Ectodermal cell (in vitro differentiated cells): ENCODE measurements at regions not wholly inside any gene's neighbourhood (a gene's known extent, or its start where the extent isn't known, plus 50 kb on each side); places are given as distances from the start of the nearest gene placed in this dataset.

ENCODE experiments used
- H3K27ac ChIP-seq: 2 replicates; pipeline ENCODE4 v1.7.0; 2013; ENCODE audit warnings: mild to moderate bottlenecking, low read depth, low read length; ENCODE audit not compliant: insufficient read depth, poor library complexity, severe bottlenecking
- H3K27me3 ChIP-seq: 2 replicates; pipeline ENCODE4 v1.7.0; 2013; ENCODE audit warnings: mild to moderate bottlenecking, low read length; ENCODE audit not compliant: insufficient read depth, control insufficient read depth, poor library complexity, severe bottlenecking
- H3K36me3 ChIP-seq: one replicate; pipeline ENCODE4 v1.7.0; 2013; ENCODE audit warnings: low read length; ENCODE audit not compliant: control insufficient read depth, insufficient read depth
- H3K4me1 ChIP-seq: one replicate; pipeline ENCODE4 v1.7.0; 2013; ENCODE audit warnings: low read length; ENCODE audit not compliant: control insufficient read depth, insufficient read depth
- H3K4me3 ChIP-seq: 2 replicates; pipeline ENCODE4 v1.7.0; 2013; ENCODE audit warnings: low read depth, low read length, control low read depth; ENCODE audit not compliant: insufficient read depth
- H3K9me3 ChIP-seq: 2 replicates; pipeline ENCODE4 v1.7.0; 2013; ENCODE audit warnings: mild to moderate bottlenecking, low read length, moderate library complexity; ENCODE audit not compliant: control insufficient read depth
- WGBS, 2 experiments: methylation state at CpG; one replicate each; pipeline ENCODE4 v1.1.7; 2013; ENCODE audit warnings: missing lambda C conversion rate in 2 of 2; 5-methylcytosine and 5-hydroxymethylcytosine counted together

DNA sequence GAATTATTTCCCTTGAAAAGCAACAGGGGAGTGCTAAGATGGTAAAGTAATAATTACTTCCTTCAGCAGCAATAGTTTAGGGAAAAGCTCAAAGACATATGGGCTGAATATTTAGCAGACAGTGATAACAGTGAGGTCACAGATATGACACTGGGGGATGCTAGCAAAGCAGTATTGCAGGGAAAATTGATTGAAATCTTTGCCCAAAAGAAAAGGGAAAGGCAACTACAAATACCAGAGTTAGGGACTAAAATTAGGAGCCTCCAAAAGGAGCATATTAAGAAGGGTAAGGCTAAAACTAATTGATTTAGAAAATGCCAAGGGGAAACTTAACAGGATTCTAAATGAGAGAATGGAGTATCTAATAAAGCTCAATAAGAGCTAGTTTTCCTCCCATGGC, 1191.3 kb upstream of the TENM3 start:
- H3K36me3 ChIP-seq = no peaks in the 10 kb centered on the region

DNA sequence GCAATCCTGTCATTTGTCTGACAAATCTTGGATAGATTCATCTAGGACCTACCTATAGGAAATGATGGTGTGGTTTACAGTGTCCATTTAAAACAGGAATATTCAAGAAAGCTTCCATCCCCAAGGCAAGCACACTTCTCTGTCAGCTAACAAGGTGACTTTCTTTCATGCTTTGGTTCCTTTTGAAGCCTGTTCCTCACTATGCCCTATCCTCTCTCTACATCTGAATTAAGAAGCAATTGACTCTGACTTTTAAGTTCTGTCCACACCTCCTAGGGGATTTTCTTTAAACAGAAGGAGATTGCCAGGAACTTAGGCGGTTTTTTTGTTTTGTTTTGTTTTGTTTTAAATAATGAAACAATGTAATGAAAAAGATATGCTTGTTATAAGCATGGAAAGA, 1181.4 kb upstream of the TENM3 start:
- Histone ChIP-seq H3K36me3 (no peaks in the 10 kb centered on the region), H3K4me1 (no peaks in the 10 kb centered on the region), H3K27me3 (no peaks in the 10 kb centered on the region), H3K4me3 (no peak overlapping the region), H3K9me3 (no peaks in the 10 kb centered on the region), H3K27ac (no peak overlapping the region)
- 15 to 50% methylated on average over 1 of the region's 1 CpG for WGBS, 2 experiments

More for the DNA sequence above, 1191.3 kb upstream of the TENM3 start:
- Histone ChIP-seq H3K4me1 (no peaks in the 10 kb centered on the region), H3K9me3 (no peaks in the 10 kb centered on the region), H3K27ac (no peak overlapping the region), H3K27me3 (no peaks in the 10 kb centered on the region), H3K4me3 (no peak overlapping the region)

DNA sequence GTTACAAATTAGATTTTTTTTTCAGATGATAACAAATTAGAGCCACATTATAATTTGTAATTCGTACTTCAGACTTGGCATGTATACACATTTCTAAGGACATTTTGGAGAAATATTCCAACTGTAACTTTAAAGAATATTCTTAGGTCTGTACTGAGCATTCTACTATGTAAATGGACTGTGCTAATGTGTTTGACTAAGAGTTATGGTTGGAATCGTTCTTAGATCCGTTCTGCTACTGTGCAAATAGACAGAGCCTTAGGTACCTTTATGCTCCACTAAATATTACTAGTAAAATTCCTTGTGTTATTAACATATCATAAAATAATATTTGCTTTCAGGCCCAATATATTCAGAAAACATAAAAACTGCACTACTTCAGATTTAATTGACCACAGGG, 1180.0 kb upstream of the TENM3 start:
- H3K9me3 ChIP-seq = no peaks in the 10 kb centered on the region
- H3K4me1 ChIP-seq = no peaks in the 10 kb centered on the region
- no peak overlapping the region for H3K4me3 ChIP-seq
- H3K36me3 ChIP-seq = no peaks in the 10 kb centered on the region
- no peak overlapping the region for H3K27ac ChIP-seq
- 83% methylated on average over 3 of the region's 3 CpGs; no CpG with 5 or more reads in 1 of the 2 experiments for WGBS, 2 experiments
- no peaks in the 10 kb centered on the region for H3K27me3 ChIP-seq

DNA sequence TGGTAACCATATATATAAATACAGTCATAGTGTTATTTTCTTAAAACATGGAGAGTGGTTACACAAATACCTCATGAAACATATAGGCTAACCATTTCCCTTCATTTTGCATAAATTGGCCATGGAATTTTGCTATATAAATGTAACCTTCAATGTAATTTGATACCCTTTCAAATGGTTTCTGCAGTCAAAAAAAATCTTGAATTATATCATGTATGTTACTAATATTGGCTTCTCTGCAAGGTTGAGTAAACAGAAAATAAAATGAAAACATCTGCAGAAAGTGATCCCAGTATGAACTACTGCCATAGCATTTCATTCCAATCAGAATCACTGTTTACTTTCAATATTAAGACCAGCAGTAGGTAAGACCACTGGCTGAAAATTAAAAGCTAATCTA, 1165.9 kb upstream of the TENM3 start:
- Histone ChIP-seq H3K4me1 (no peaks in the 10 kb centered on the region), H3K36me3 (no peaks in the 10 kb centered on the region), H3K27me3 (no peaks in the 10 kb centered on the region), H3K4me3 (no peak overlapping the region), H3K9me3 (no peaks in the 10 kb centered on the region), H3K27ac (no peak overlapping the region)

DNA sequence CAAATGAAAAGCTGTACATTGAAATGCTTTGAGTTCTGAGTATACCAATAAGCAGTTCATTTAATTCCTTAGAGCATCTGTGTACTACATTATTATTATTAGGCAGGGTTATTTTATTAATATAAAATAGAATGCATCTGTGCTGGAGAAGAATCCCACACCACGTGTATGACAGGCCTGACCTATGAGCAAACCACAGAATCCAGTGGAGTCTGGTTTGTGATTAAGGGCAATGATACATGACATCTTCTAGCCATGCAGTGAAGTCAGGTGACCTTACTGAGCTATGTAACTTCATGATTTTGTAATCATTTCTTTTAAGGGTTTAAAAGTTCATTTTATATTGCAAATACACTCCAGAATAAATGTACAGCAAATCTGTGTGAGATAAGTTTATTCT, 1165.0 kb upstream of the TENM3 start:
- 84 to 100% methylated on average over 1 of the region's 1 CpG for WGBS, 2 experiments

DNA sequence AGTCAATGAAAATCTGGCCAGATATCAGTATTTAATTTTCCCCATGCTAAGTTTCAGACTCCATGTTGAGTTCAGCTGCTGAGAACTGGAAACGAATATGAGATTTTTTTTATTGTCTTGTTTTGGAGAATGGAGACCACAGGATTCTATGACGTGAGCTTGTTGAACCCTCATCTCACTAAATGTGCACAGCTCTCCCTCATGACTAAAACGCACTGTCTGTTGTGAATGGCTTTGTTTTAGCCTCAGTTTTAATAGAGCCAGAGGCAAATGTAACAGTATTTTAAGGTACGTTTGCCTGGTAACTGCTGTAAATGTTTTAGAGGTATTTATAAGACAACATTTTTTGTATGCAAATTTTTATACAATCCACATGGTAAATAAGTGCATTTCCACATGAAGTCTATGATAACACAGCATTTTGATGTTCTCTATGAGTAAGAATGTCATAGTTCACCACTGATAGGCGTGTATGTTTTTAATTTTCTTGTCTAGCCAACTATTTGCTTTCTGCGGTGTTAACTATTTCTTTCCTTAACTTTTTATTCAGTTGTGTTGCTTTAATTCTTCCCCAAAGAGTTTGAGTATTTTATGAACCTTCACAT, 1159.3 kb upstream of the TENM3 start:
- Histone ChIP-seq H3K4me1 (no peaks in the 10 kb centered on the region), H3K36me3 (no peaks in the 10 kb centered on the region), H3K9me3 (no peaks in the 10 kb centered on the region), H3K4me3 (no peak overlapping the region), H3K27me3 (no peaks in the 10 kb centered on the region), H3K27ac (no peak overlapping the region)
- WGBS, 2 experiments = 93 to 94% methylated on average over 5 to 6 of the region's 6 CpGs

More for the DNA sequence above, 1165.0 kb upstream of the TENM3 start:
- H3K27ac ChIP-seq = no peak overlapping the region
- no peak overlapping the region for H3K4me3 ChIP-seq
- H3K9me3 ChIP-seq = no peaks in the 10 kb centered on the region
- no peaks in the 10 kb centered on the region for H3K4me1 ChIP-seq
- no peaks in the 10 kb centered on the region for H3K27me3 ChIP-seq
- H3K36me3 ChIP-seq = no peaks in the 10 kb centered on the region

DNA sequence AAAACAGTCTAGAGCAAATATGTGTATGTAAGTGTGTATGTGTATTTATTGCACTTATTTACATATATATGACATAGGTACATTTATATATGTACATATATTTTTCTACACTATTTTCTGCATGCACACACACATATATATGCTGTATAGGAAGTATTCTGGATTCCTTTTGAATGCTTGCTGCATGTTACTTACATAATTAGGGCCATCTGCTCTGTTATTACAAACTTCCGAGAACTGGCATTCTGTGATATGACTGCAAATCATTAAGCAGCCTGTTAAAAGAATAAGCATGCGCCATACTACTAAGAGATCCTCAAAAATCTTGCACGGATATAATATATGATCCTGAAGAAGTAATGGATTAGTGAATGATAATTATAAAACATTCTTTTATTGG, 1157.6 kb upstream of the TENM3 start:
- Histone ChIP-seq H3K36me3 (no peaks in the 10 kb centered on the region), H3K27me3 (no peaks in the 10 kb centered on the region), H3K4me1 (no peaks in the 10 kb centered on the region), H3K4me3 (no peak overlapping the region), H3K27ac (no peak overlapping the region), H3K9me3 (no peaks in the 10 kb centered on the region)
- 94 to 100% methylated on average over 1 to 3 of the region's 3 CpGs for WGBS, 2 experiments

DNA sequence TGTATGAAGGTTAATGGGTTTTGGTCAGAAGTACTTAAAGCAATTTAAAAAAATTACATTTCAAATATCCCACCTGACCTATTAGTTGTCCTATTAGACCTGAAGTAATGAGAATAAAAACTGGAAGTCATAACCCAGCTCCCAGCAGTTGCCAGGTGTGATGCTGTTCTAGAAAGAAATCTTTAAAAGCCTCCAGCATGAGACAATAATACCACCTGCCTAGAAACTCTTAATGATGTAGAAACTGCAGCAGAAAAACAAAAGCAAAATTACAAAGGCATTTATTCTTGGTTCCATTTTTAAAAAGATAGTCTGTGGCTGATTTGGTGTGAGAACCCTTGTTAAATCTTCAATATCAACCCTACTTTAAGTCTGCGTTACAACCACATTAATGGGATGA, 1137.7 kb upstream of the TENM3 start:
- Histone ChIP-seq H3K27me3 (no peaks in the 10 kb centered on the region), H3K4me3 (no peak overlapping the region), H3K4me1 (no peaks in the 10 kb centered on the region), H3K9me3 (no peaks in the 10 kb centered on the region), H3K36me3 (no peaks in the 10 kb centered on the region), H3K27ac (no peak overlapping the region)
- WGBS, 2 experiments = no CpG with 5 or more reads among the region's 1 CpG

DNA sequence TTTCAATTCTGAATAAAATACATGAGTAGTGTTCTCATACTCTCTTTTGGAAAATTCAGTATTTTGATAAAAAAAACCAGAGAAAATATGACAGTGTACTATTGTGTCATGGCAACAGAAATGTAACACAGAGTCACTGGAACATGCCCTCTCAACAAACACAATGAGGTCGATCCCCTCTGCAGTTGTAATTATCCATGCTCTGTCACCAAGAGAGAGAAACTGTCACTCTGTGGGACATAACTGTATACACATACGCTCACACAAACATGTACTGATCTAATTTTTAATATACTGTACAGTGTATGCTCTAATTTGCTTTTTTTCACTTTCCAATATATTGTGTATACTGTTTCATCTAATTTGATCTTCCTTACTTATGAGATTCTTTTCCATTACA, 1136.8 kb upstream of the TENM3 start:
- Histone ChIP-seq H3K9me3 (no peaks in the 10 kb centered on the region), H3K4me3 (no peak overlapping the region), H3K36me3 (no peaks in the 10 kb centered on the region), H3K4me1 (no peaks in the 10 kb centered on the region), H3K27me3 (no peaks in the 10 kb centered on the region), H3K27ac (no peak overlapping the region)
- 94 to 100% methylated on average over 1 to 2 of the region's 2 CpGs for WGBS, 2 experiments

DNA sequence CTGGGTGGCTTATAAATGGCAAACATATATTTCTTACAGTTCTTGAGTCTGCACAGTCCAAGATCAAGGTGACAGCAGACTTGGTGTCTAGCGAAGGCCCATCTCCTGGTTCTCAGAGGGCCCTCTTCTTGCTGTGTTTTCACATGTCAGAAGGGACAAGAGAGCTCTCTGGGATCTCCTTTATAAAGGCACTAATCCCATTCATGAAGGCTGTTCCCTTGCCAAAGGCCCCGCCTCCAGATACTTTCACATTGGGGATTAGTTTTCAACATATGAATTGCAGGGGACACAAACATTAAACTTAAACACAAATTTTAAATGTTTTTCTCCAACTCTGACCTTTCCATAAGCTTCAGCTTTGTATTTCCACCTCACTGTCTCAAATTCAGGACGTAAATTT, 1135.0 kb upstream of the TENM3 start:
- H3K36me3 ChIP-seq = no peaks in the 10 kb centered on the region
- H3K9me3 ChIP-seq = no peaks in the 10 kb centered on the region
- WGBS, 2 experiments = 76 to 79% methylated on average over 3 of the region's 3 CpGs
- H3K4me1 ChIP-seq = no peaks in the 10 kb centered on the region
- H3K27ac ChIP-seq = no peak overlapping the region
- no peaks in the 10 kb centered on the region for H3K27me3 ChIP-seq
- H3K4me3 ChIP-seq = no peak overlapping the region

DNA sequence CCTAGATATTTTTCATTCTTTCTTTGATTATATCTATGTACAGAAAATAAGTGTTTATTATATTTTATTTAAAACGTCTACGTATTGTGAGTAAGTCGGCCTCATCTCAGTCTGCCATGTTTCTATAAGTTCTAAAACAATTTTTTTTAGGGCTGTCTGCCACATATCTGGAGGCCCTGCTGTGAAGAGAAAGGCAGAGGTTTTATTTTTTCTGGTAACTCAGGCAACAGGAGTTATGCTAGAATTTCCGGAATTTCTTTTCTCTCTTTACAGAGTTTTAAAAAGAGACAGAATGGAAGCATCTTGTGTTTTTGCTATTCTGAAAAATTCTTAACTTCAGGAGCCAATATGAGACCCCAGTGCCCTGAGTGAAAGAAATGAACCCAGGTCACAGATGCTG, 1124.0 kb upstream of the TENM3 start:
- no peaks in the 10 kb centered on the region for H3K36me3 ChIP-seq
- 88 to 93% methylated on average over 4 of the region's 4 CpGs for WGBS, 2 experiments
- H3K4me1 ChIP-seq = no peaks in the 10 kb centered on the region
- H3K9me3 ChIP-seq = no peaks in the 10 kb centered on the region
- H3K27ac ChIP-seq = no peak overlapping the region
- H3K4me3 ChIP-seq = no peak overlapping the region
- H3K27me3 ChIP-seq = no peaks in the 10 kb centered on the region
